HCT116 (cell line): ENCODE measurements at regions not wholly inside any gene's neighbourhood (a gene's known extent, or its start where the extent isn't known, plus 50 kb on each side); places are given as distances from the start of the nearest gene placed in this dataset.

Experiments
- ATAC-seq: fragments of 200-7000 bp; cut with Tn5 transposase; 2 replicates; pipeline ENCODE4 v1.9.1; 2020; ENCODE audit warnings: mild to moderate bottlenecking, moderate library complexity
- BruUV-seq: library from RNA; stranded (reverse); fragments of 400-500 nt; replicated peaks from 2 replicates; lab custom pipeline; 2021; lab: Mats Ljungman, UMichigan
- CTCF ChIA-PET: fragments of 300-600 bp; sonication (Branson Sonifier 250); formaldehyde crosslinking; loops from one replicate; lab custom pipeline; 2021; ENCODE audit warnings: antibody characterized with exemption; lab: Charles Lee
- POLR2A ChIA-PET: fragments of 300-600, 350-600 bp; sonication (Branson Sonifier 250); formaldehyde crosslinking; loops from one replicate; lab custom pipeline; 2021; ENCODE audit warnings: antibody characterized with exemption; lab: Charles Lee
- RAD21 ChIA-PET, 2 experiments: fragments of 300-600 bp; sonication (Branson Sonifier 250); formaldehyde crosslinking; loops; one replicate each; lab custom pipeline; 2023; ENCODE audit warnings: low total read pairs in 2 of 2; ENCODE audit not compliant: uncharacterized antibody in 2 of 2, unreplicated experiment in 2 of 2, low non-redundant PET in 1 of 2; lab: Charles Lee
- DNase-seq: peaks from one replicate; pipeline ENCODE4 v3.0.0-alpha.2; 2010; ENCODE audit warnings: low read depth, low spot score
- H2AFZ ChIP-seq: fragments of 200-600 bp; shearing (Covaris generic), sonication (generic); 2 replicates; pipeline ENCODE4 v1.6.1; 2017; ENCODE audit warnings: low read depth, mixed run types, mixed read lengths, antibody characterized with exemption, low read length; ENCODE audit not compliant: poor library complexity, severe bottlenecking
- H3K27ac ChIP-seq: 2 replicates; pipeline ENCODE4 v1.5.1; 2012; ENCODE audit warnings: low read depth, low read length
- H3K27me3 ChIP-seq: fragments of 200-600 bp; sonication (generic); 2 replicates; pipeline ENCODE4 v1.6.1; 2016; ENCODE audit warnings: mixed run types, low read length, mixed read lengths; ENCODE audit not compliant: insufficient read depth
- H3K36me3 ChIP-seq, 2 experiments: fragments of 200-500 bp in 1 of 2; fragments of 200-600 bp in 1 of 2; sonication (Bioruptor generic) in 1 of 2; sonication (generic) in 1 of 2; 2 replicates each; pipeline versions ENCODE4 v1.5.1 to v1.6.1; 2014 to 2016; ENCODE audit warnings: low read length in 2 of 2, inconsistent platforms in 1 of 2, mixed read lengths in 1 of 2, mixed run types in 1 of 2; ENCODE audit not compliant: insufficient read depth in 2 of 2, control insufficient read depth in 1 of 2
- H3K4me1 ChIP-seq, 2 experiments: fragments of 200-600 bp in 1 of 2; sonication (generic) in 1 of 2; 2 replicates each; pipeline versions ENCODE4 v1.5.1 to v1.6.1; 2012 to 2017; ENCODE audit warnings: low read length in 2 of 2, inconsistent platforms in 1 of 2, mild to moderate bottlenecking in 1 of 2, mixed read lengths in 1 of 2, mixed run types in 1 of 2, moderate library complexity in 1 of 2; ENCODE audit not compliant: insufficient read depth in 2 of 2, control insufficient read depth in 1 of 2
- H3K4me2 ChIP-seq: fragments of 200-600 bp; sonication (generic); 2 replicates; pipeline ENCODE4 v1.6.1; 2017; ENCODE audit warnings: mixed run types, low read length, mixed read lengths
- H3K4me3 ChIP-seq, 2 experiments: fragments of 200-600 bp in 1 of 2; sonication (generic) in 1 of 2; replicated peaks in 1 of 2; 2 replicates each; pipeline ENCODE4 v1.5.1; 2011 to 2016; ENCODE audit warnings: low read length in 2 of 2, control low read depth in 1 of 2, low read depth in 1 of 2, mild to moderate bottlenecking in 1 of 2, mixed read lengths in 1 of 2, mixed run types in 1 of 2
- H3K79me2 ChIP-seq: fragments of 200-600 bp; sonication (generic); 2 replicates; pipeline ENCODE4 v1.6.1; 2017; ENCODE audit warnings: mild to moderate bottlenecking, mixed run types, low read length, moderate library complexity, mixed read lengths; ENCODE audit not compliant: insufficient read depth
- H3K9ac ChIP-seq: fragments of 200-600 bp; sonication (generic); 2 replicates; pipeline ENCODE4 v1.6.1; 2016; ENCODE audit warnings: low read length, mixed read lengths
- H3K9me2 ChIP-seq: fragments of 200-600 bp; sonication (generic), shearing (Covaris generic); 2 replicates; pipeline ENCODE4 v1.6.1; 2017; ENCODE audit warnings: mixed run types, mild to moderate bottlenecking, moderate library complexity; ENCODE audit not compliant: insufficient read depth
- H3K9me3 ChIP-seq, 2 experiments: fragments of 200-500 bp in 1 of 2; fragments of 200-600 bp in 1 of 2; sonication (Bioruptor generic) in 1 of 2; sonication (generic) in 1 of 2; 2 replicates each; pipeline ENCODE4 v1.6.1; 2014 to 2017; ENCODE audit warnings: low read length in 2 of 2, mixed read lengths in 2 of 2, inconsistent platforms in 1 of 2, low read depth in 1 of 2, mild to moderate bottlenecking in 1 of 2, mixed run types in 1 of 2, moderate library complexity in 1 of 2; ENCODE audit not compliant: control insufficient read depth in 1 of 2, insufficient read depth in 1 of 2
- H4K20me1 ChIP-seq: fragments of 200-600 bp; sonication (generic), shearing (Covaris generic); 2 replicates; pipeline ENCODE4 v1.6.1; 2017; ENCODE audit warnings: mixed run types, mild to moderate bottlenecking, moderate library complexity; ENCODE audit not compliant: insufficient read depth
- CEBPB ChIP-seq: IDR thresholded peaks from 2 replicates; pipeline ENCODE4 v1.6.1; 2012; ENCODE audit warnings: low read depth
- EGR1 ChIP-seq: IDR thresholded peaks from 2 replicates; pipeline ENCODE4 v1.6.1; 2012; ENCODE audit warnings: low read depth
- ELF1 ChIP-seq: IDR thresholded peaks from 2 replicates; pipeline ENCODE4 v1.6.1; 2012; ENCODE audit warnings: low read depth, borderline replicate concordance
- EZH2 ChIP-seq: fragments of 200-600 bp; sonication (generic); IDR thresholded peaks from 2 replicates; pipeline ENCODE4 v1.6.1; 2017; ENCODE audit warnings: antibody characterized with exemption, mixed run types
- EZH2phosphoT487 ChIP-seq: fragments of 200-600 bp; IDR thresholded peaks from 2 replicates; pipeline ENCODE4 v1.6.1; 2018; ENCODE audit warnings: antibody characterized with exemption, borderline replicate concordance
- FOSL1 ChIP-seq: IDR thresholded peaks from 2 replicates; pipeline ENCODE4 v1.6.1; 2012; ENCODE audit warnings: low read depth
- JUND ChIP-seq: IDR thresholded peaks from 2 replicates; pipeline ENCODE4 v1.6.1; 2012
- POLR2A ChIP-seq: IDR thresholded peaks from 2 replicates; pipeline ENCODE4 v1.7.0; 2011; ENCODE audit warnings: borderline replicate concordance; ENCODE audit not compliant: insufficient read depth, insufficient read length; ENCODE audit errors: extremely low read depth
- POLR2AphosphoS5 ChIP-seq: IDR thresholded peaks from 2 replicates; pipeline ENCODE4 v1.6.1; 2011; ENCODE audit warnings: mild to moderate bottlenecking, low read depth, low read length, moderate library complexity
- RAD21 ChIP-seq: IDR thresholded peaks from 2 replicates; pipeline ENCODE4 v1.6.1; 2012; ENCODE audit warnings: low read depth, mild to moderate bottlenecking
- SIN3A ChIP-seq: IDR thresholded peaks from 2 replicates; pipeline ENCODE4 v1.6.1; 2012; ENCODE audit warnings: low read depth
- SP1 ChIP-seq: IDR thresholded peaks from 2 replicates; pipeline ENCODE4 v1.6.1; 2012; ENCODE audit warnings: low read depth
- SRF ChIP-seq: IDR thresholded peaks from 2 replicates; pipeline ENCODE4 v1.6.1; 2012; ENCODE audit warnings: low read depth
- TCF7L2 ChIP-seq: IDR thresholded peaks from 2 replicates; pipeline ENCODE4 v1.7.0; 2011; ENCODE audit warnings: borderline replicate concordance, inconsistent platforms; ENCODE audit not compliant: insufficient read depth, insufficient read length; ENCODE audit errors: extremely low read depth
- ZFX ChIP-seq: fragments of 450-650 bp; IDR thresholded peaks from 2 replicates; pipeline ENCODE4 v1.6.1; 2017
- ZNF274 ChIP-seq: fragments of 200-500 bp; sonication (Bioruptor generic); IDR thresholded peaks from 2 replicates; pipeline ENCODE4 v1.6.1; 2014; ENCODE audit warnings: mild to moderate bottlenecking, low read depth, low read length, inconsistent platforms
- intact Hi-C: fragments of 100-400 bp; cut with micrococcal nuclease; formaldehyde crosslinking; loops from 2 replicates; pipeline ENCODE4 v1.10.0; 2022
- TF ChIP-seq, protein P1 (sequence below): IDR thresholded peaks from 2 replicates; pipeline ENCODE4 v1.6.1; 2012; ENCODE audit warnings: low read depth
- TF ChIP-seq, protein P2 (sequence below): IDR thresholded peaks from 2 replicates; pipeline ENCODE4 v1.6.1; 2012
- TF ChIP-seq, protein P3 (sequence below), 3 experiments: fragments of 200-600 bp in 1 of 3; sonication (generic) in 1 of 3; IDR thresholded peaks in 2 of 3; conservative IDR thresholded peaks in 1 of 3; 2 replicates each; pipeline ENCODE4 v1.5.1; 2012 to 2017; ENCODE audit warnings: low read depth in 2 of 3, low read length in 2 of 3, antibody characterized with exemption in 1 of 3, borderline replicate concordance in 1 of 3, control low read depth in 1 of 3, mild to moderate bottlenecking in 1 of 3, mixed read lengths in 1 of 3, mixed run types in 1 of 3, moderate library complexity in 1 of 3; ENCODE audit not compliant: insufficient read depth in 1 of 3

DNA sequence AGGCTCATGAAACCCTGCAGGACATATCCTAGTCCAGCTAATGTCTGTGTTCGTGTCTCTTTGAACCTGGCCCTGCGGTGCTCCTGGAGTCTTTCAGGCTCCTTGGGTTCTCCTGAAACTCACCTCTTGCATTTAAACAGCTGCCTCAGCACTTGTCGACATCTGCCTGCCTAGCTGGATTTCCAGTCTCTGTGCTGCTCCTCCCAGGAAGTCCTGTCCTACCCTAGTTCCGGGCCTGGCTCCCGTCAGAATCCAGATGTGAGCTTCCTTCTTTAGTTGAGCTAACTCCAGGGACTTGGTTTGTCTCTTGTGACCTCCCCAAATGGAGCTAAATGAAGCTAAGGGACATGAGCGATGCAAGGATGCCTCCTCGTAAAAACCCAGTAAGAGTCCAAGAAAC is 155.2 kb upstream of the PIRT start:
- ATAC-seq (no peak), DNase-seq (no peak)
- Histone ChIP-seq H3K27ac (no peak overlapping the region), H2AFZ (no peak overlapping the region), H4K20me1 (no peaks in the 10 kb centered on the region), H3K4me1 (no peaks in the 10 kb centered on the region), H3K9ac (no peak overlapping the region), H3K9me3 (no peaks in the 10 kb centered on the region; a peak in 1 of 4 replicates), H3K9me2 (no peaks in the 10 kb centered on the region), H3K79me2 (no peaks in the 10 kb centered on the region), H3K4me2 (no peak overlapping the region), H3K36me3 (no peaks in the 10 kb centered on the region), H3K4me3 (no peak overlapping the region), H3K27me3 (no peaks in the 10 kb centered on the region)
- ChIA-PET CTCF (no interaction called here), RAD21 (no interaction called here), POLR2A (no interaction called here)
- intact Hi-C loops: no loop called here
- no TSS peak for BruUV-seq
- no peak for TF ChIP-seq EGR1
- TF ChIP-seq ELF1: no peak
- TF ChIP-seq ZNF274: no peak
- TF ChIP-seq EZH2: no peak
- no peak for TF ChIP-seq POLR2A
- TF ChIP-seq RAD21: no peak
- TF ChIP-seq CEBPB: no peak
- TF ChIP-seq SP1: no peak
- no peak for TF ChIP-seq SIN3A
- TF ChIP-seq JUND: no peak
- TF ChIP-seq TCF7L2: no peak
- no peak for TF ChIP-seq EZH2phosphoT487
- TF ChIP-seq SRF: no peak
- no peak for TF ChIP-seq POLR2AphosphoS5
- no peak for TF ChIP-seq ZFX
- TF ChIP-seq, protein P1, sequence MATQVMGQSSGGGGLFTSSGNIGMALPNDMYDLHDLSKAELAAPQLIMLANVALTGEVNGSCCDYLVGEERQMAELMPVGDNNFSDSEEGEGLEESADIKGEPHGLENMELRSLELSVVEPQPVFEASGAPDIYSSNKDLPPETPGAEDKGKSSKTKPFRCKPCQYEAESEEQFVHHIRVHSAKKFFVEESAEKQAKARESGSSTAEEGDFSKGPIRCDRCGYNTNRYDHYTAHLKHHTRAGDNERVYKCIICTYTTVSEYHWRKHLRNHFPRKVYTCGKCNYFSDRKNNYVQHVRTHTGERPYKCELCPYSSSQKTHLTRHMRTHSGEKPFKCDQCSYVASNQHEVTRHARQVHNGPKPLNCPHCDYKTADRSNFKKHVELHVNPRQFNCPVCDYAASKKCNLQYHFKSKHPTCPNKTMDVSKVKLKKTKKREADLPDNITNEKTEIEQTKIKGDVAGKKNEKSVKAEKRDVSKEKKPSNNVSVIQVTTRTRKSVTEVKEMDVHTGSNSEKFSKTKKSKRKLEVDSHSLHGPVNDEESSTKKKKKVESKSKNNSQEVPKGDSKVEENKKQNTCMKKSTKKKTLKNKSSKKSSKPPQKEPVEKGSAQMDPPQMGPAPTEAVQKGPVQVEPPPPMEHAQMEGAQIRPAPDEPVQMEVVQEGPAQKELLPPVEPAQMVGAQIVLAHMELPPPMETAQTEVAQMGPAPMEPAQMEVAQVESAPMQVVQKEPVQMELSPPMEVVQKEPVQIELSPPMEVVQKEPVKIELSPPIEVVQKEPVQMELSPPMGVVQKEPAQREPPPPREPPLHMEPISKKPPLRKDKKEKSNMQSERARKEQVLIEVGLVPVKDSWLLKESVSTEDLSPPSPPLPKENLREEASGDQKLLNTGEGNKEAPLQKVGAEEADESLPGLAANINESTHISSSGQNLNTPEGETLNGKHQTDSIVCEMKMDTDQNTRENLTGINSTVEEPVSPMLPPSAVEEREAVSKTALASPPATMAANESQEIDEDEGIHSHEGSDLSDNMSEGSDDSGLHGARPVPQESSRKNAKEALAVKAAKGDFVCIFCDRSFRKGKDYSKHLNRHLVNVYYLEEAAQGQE: no peak
- no peak for TF ChIP-seq FOSL1
- TF ChIP-seq, protein P2, sequence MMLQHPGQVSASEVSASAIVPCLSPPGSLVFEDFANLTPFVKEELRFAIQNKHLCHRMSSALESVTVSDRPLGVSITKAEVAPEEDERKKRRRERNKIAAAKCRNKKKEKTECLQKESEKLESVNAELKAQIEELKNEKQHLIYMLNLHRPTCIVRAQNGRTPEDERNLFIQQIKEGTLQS: no peak
- TF ChIP-seq, protein P3, sequence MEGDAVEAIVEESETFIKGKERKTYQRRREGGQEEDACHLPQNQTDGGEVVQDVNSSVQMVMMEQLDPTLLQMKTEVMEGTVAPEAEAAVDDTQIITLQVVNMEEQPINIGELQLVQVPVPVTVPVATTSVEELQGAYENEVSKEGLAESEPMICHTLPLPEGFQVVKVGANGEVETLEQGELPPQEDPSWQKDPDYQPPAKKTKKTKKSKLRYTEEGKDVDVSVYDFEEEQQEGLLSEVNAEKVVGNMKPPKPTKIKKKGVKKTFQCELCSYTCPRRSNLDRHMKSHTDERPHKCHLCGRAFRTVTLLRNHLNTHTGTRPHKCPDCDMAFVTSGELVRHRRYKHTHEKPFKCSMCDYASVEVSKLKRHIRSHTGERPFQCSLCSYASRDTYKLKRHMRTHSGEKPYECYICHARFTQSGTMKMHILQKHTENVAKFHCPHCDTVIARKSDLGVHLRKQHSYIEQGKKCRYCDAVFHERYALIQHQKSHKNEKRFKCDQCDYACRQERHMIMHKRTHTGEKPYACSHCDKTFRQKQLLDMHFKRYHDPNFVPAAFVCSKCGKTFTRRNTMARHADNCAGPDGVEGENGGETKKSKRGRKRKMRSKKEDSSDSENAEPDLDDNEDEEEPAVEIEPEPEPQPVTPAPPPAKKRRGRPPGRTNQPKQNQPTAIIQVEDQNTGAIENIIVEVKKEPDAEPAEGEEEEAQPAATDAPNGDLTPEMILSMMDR (IDR thresholded peaks at IDR 0.05 in 2 of 3, conservative IDR thresholded peaks at IDR 0.05 in 1 of 3; ENCODE audit: borderline replicate concordance in 1 of 3, insufficient read depth in 1 of 3, low read depth in 2 of 3, low read length in 2 of 3): no peak
